ENCODE measurements at regions not wholly inside any gene's neighbourhood (a gene's known extent, or its start where the extent isn't known, plus 50 kb on each side); places are given as distances from the start of the nearest gene placed in this dataset.

GRCh38 chr15:69601711-69602504 is 149.3 kb downstream of the RPLP1 start:
- H3K27me3 ChIP-seq, result no peaks in the 10 kb centered on the region
- no peaks in the 10 kb centered on the region for H3K9me3 ChIP-seq
- no peak overlapping the region for H3K27ac ChIP-seq
- no peak for TF ChIP-seq POLR2A (IDR thresholded peaks at IDR 0.05)
- TF ChIP-seq, protein P1, sequence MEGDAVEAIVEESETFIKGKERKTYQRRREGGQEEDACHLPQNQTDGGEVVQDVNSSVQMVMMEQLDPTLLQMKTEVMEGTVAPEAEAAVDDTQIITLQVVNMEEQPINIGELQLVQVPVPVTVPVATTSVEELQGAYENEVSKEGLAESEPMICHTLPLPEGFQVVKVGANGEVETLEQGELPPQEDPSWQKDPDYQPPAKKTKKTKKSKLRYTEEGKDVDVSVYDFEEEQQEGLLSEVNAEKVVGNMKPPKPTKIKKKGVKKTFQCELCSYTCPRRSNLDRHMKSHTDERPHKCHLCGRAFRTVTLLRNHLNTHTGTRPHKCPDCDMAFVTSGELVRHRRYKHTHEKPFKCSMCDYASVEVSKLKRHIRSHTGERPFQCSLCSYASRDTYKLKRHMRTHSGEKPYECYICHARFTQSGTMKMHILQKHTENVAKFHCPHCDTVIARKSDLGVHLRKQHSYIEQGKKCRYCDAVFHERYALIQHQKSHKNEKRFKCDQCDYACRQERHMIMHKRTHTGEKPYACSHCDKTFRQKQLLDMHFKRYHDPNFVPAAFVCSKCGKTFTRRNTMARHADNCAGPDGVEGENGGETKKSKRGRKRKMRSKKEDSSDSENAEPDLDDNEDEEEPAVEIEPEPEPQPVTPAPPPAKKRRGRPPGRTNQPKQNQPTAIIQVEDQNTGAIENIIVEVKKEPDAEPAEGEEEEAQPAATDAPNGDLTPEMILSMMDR (IDR thresholded peaks at IDR 0.05), result no peak
- no peaks in the 10 kb centered on the region for H3K4me1 ChIP-seq
- intact Hi-C loops (cut with DNase I), result no loop called here
- H3K36me3 ChIP-seq, result no peaks in the 10 kb centered on the region
- 91 to 92% methylated on average over 7 of the region's 7 CpGs for WGBS, 2 donors
- no peak overlapping the region for H3K4me3 ChIP-seq (replicated peaks in 1 of 3)
- no peak for DNase-seq

DNA sequence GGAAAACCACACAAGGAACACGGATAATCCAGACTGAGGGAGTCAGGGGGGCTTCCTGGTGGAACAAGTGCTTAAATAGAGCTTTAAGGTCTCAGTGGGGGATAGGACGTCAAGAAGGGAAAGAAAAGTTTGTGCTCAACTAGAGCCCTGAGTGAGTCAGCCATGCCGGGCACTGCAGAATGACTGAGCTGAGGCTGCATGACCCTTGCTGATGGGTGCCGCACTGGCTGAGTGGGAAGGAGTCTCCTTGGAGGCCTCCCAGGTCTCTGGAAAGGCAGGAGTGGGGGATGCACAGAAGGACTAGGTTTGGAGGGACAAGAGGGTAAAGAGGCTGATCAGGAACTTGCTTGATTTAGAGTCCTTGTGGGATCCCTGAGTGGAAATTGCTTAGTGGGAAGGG is 150.3 kb downstream of the RPLP1 start:
- Histone ChIP-seq H3K4me1 (no peaks in the 10 kb centered on the region), H3K27ac (no peak overlapping the region), H3K36me3 (no peaks in the 10 kb centered on the region), H3K9me3 (no peaks in the 10 kb centered on the region), H3K4me3 (replicated peaks in 1 of 3) (no peak overlapping the region), H3K27me3 (no peaks in the 10 kb centered on the region)
- intact Hi-C loops (cut with DNase I), result no loop called here
- DNase-seq, result no peak
- TF ChIP-seq, protein P1 (IDR thresholded peaks at IDR 0.05), result no peak
- TF ChIP-seq POLR2A (IDR thresholded peaks at IDR 0.05), result no peak
- 90 to 94% methylated on average over 4 of the region's 4 CpGs for WGBS, 2 donors

DNA sequence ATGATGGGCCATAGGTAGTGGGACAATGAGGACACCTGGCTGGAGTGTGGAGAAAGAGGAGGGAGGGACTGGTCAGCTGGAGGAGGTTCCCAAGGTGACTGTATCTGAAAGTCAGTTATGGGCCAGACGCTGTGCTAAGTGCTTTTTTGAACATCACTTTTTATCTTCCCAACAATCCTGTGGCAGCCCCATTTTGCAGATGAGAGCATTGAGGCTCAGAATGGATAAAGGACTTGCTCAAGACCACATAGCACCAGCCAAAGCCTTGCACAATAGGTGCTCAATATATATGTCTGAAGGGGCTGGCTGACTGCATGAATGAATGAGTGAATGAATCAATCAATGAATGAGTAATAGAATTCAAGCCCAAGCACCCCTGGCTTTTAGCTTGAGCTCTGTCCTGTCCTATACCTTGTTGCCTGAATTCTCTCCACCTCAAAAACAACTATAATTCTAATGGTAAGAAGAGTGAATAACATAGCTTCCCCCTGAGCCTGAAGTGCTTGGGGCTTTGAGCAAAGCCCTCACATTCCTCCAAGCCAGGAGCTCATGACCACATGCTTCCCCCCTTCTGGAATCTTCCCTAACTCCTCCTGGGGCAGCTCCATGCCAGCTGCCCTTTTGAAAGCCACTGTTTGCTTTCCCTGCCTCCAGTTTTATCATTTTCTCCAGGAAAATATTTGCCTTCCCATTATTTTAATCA is 150.9 kb downstream of the RPLP1 start:
- Histone ChIP-seq H3K27me3 (no peaks in the 10 kb centered on the region), H3K36me3 (no peaks in the 10 kb centered on the region), H3K4me1 (no peaks in the 10 kb centered on the region), H3K9me3 (no peaks in the 10 kb centered on the region), H3K27ac (no peak overlapping the region), H3K4me3 (replicated peaks in 1 of 3) (no peak overlapping the region)
- intact Hi-C loops (cut with DNase I), result no loop called here
- WGBS, 2 donors, result 0% methylated on average over 1 of the region's 1 CpG
- no peak for TF ChIP-seq POLR2A (IDR thresholded peaks at IDR 0.05)
- TF ChIP-seq, protein P1 (IDR thresholded peaks at IDR 0.05), result no peak
- no peak for DNase-seq

DNA sequence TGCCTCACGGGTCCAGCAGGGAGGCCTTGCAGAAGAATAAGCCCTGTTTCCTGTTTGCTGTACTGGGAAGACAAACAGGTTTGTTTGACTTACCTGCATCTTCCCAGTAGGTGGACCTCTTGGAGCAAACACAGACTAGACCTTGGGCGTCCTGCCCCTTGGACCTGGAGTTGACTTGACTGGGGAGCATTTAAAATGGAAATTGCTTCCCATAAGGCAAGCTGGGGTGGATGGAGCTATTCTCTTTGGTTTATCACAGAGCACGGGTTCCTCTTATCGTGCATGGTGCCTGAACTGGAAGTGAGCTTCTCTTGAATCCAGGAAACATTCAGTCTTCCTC is 151.4 kb downstream of the RPLP1 start:
- no peaks in the 10 kb centered on the region for H3K9me3 ChIP-seq
- H3K4me3 ChIP-seq (replicated peaks in 1 of 3), result no peak overlapping the region
- intact Hi-C loops (cut with DNase I), result no loop called here
- WGBS, 2 donors, result 77 to 79% methylated on average over 4 of the region's 4 CpGs
- H3K4me1 ChIP-seq, result no peaks in the 10 kb centered on the region
- H3K36me3 ChIP-seq, result no peaks in the 10 kb centered on the region
- no peaks in the 10 kb centered on the region for H3K27me3 ChIP-seq
- TF ChIP-seq, protein P1 (IDR thresholded peaks at IDR 0.05), result no peak
- no peak for TF ChIP-seq POLR2A (IDR thresholded peaks at IDR 0.05)
- DNase-seq, result no peak
- H3K27ac ChIP-seq, result no peak overlapping the region

- TF ChIP-seq, protein P1 (IDR thresholded peaks at IDR 0.05), result no peak
- TF ChIP-seq POLR2A (IDR thresholded peaks at IDR 0.05), result no peak
- Histone ChIP-seq H3K36me3 (no peaks in the 10 kb centered on the region), H3K27me3 (no peaks in the 10 kb centered on the region), H3K4me3 (replicated peaks in 1 of 3) (no peak overlapping the region), H3K27ac (no peak overlapping the region), H3K9me3 (no peaks in the 10 kb centered on the region), H3K4me1 (no peaks in the 10 kb centered on the region)
- 67 to 69% methylated on average over 5 of the region's 5 CpGs for WGBS, 2 donors
- no peak for DNase-seq
- intact Hi-C loops (cut with DNase I), result no loop called here
Observed at GRCh38 chr15:69606144-69606543, 153.5 kb downstream of the RPLP1 start.

All from thyroid gland (tissue), 4 donors.